K562 (cell line): ENCODE measurements at regions not wholly inside any gene's neighbourhood (a gene's known extent, or its start where the extent isn't known, plus 50 kb on each side); places are given as distances from the start of the nearest gene placed in this dataset.

Experiments used
- BCOR ChIP-seq: fragments of 450-650 bp; IDR thresholded peaks from 2 replicates; pipeline ENCODE4 v1.6.1; 2016
- EP300 ChIP-seq: IDR thresholded peaks from 2 replicates; pipeline ENCODE4 v1.6.1; 2012; ENCODE audit warnings: low read length, improper control_type of control experiment
- MTA3 ChIP-seq: fragments of 450-650 bp; formaldehyde crosslinking; IDR thresholded peaks from 2 replicates; pipeline ENCODE4 v1.6.1; 2017; ENCODE audit warnings: mild to moderate bottlenecking, borderline replicate concordance
- NFRKB ChIP-seq: fragments of 450-650 bp; IDR thresholded peaks from 2 replicates; pipeline ENCODE4 v1.6.1; 2016; ENCODE audit warnings: low read depth
- POLR2A ChIP-seq: fragments of 450-650 bp; conservative IDR thresholded peaks from 2 replicates; pipeline ENCODE4 v1.6.1; 2016
- POLR2AphosphoS5 ChIP-seq: IDR thresholded peaks from 2 replicates; pipeline ENCODE4 v1.6.1; 2011; ENCODE audit warnings: mild to moderate bottlenecking, low read depth, low read length, moderate library complexity; ENCODE audit not compliant: control insufficient read depth, insufficient read depth
- SMC3 ChIP-seq: conservative IDR thresholded peaks from 2 replicates; pipeline ENCODE4 v1.6.1; 2011; ENCODE audit warnings: low read depth, low read length, improper control_type of control experiment; ENCODE audit not compliant: insufficient read depth
- TARDBP ChIP-seq: fragments of 450-650 bp; IDR thresholded peaks from 2 replicates; pipeline ENCODE4 v1.6.1; 2016
- TF ChIP-seq, protein P1 (sequence below), 3 experiments: IDR thresholded peaks in 2 of 3; conservative IDR thresholded peaks in 1 of 3; 2 replicates each; pipeline ENCODE4 v1.5.1; 2011 to 2012; ENCODE audit warnings: low read length in 3 of 3, mild to moderate bottlenecking in 3 of 3, control low read depth in 2 of 3, improper control_type of control experiment in 1 of 3, inconsistent platforms in 1 of 3, low read depth in 1 of 3, mixed read lengths in 1 of 3, moderate library complexity in 1 of 3; ENCODE audit not compliant: insufficient read depth in 2 of 3

DNA sequence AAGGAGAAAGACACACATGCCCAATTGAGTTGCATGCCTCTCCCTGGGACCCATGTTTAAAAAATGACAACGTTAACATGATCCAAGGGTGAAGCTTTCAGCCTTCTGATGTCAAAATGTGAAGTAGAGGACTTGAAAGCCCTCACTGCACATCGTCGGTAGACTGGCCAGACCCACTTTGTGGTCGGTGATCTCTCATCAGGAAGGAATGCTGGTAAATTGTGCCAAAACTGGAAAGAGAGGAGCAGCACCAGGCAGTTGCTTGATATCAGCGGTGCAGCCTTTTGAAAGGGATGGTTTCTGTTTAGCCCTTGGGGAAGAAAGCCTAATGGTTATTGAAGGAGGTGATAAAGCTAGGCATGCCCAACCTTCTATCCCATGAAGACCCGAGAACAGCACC, 125.3 kb upstream of the MARCHF11 start:
- TF ChIP-seq NFRKB (no peak), POLR2A (no peak), MTA3 (no peak), BCOR (no peak), TARDBP (no peak), POLR2AphosphoS5 (no peak), EP300 (no peak), SMC3 (no peak)
- TF ChIP-seq, protein P1, sequence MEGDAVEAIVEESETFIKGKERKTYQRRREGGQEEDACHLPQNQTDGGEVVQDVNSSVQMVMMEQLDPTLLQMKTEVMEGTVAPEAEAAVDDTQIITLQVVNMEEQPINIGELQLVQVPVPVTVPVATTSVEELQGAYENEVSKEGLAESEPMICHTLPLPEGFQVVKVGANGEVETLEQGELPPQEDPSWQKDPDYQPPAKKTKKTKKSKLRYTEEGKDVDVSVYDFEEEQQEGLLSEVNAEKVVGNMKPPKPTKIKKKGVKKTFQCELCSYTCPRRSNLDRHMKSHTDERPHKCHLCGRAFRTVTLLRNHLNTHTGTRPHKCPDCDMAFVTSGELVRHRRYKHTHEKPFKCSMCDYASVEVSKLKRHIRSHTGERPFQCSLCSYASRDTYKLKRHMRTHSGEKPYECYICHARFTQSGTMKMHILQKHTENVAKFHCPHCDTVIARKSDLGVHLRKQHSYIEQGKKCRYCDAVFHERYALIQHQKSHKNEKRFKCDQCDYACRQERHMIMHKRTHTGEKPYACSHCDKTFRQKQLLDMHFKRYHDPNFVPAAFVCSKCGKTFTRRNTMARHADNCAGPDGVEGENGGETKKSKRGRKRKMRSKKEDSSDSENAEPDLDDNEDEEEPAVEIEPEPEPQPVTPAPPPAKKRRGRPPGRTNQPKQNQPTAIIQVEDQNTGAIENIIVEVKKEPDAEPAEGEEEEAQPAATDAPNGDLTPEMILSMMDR (IDR thresholded peaks at IDR 0.05 in 2 of 3, conservative IDR thresholded peaks at IDR 0.05 in 1 of 3; ENCODE audit: insufficient read depth in 2 of 3, low read depth in 1 of 3, low read length in 3 of 3), result no peak
